ENCODE measurements at regions not wholly inside any gene's neighbourhood (a gene's known extent, or its start where the extent isn't known, plus 50 kb on each side); places are given as distances from the start of the nearest gene placed in this dataset.

DNA sequence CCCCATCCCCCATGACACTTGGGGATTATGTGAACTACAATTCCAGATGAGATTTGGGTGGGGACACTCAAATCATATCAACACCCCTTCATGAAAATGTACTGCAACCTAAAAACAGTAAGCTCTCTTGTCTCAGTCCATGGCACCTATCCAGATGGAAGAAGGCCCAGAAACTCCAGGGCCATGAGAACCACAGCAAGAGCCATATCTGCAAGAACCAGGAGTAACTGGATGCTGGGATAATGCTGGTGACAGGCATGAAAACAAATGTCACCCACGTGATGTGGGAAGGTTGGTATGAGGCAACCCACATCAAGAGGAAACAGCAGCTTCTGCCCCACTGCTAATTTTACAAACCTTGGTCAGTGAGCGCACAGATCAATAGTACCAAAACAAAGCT, 400.1 kb upstream of the ERCC4 start:
- peaks cover 9 to 10% of the 10 kb centered on the region in 2 experiments; a peak in 4 of 5 replicates for H3K9me3 Mint-ChIP-seq
- WGBS (ENCODE audit: extremely low coverage, insufficient read length, low lambda C conversion rate) = no CpG with 5 or more reads among the region's 2 CpGs

More for the DNA sequence above, 400.1 kb upstream of the ERCC4 start:
- H2AFZ ChIP-seq (ENCODE audit: low read length) = no peak overlapping the region
- DNase-seq = no peak
- no peak overlapping the region for H2BK12ac ChIP-seq (ENCODE audit: insufficient read length, low read depth, low read length)
- TF ChIP-seq, protein P1, sequence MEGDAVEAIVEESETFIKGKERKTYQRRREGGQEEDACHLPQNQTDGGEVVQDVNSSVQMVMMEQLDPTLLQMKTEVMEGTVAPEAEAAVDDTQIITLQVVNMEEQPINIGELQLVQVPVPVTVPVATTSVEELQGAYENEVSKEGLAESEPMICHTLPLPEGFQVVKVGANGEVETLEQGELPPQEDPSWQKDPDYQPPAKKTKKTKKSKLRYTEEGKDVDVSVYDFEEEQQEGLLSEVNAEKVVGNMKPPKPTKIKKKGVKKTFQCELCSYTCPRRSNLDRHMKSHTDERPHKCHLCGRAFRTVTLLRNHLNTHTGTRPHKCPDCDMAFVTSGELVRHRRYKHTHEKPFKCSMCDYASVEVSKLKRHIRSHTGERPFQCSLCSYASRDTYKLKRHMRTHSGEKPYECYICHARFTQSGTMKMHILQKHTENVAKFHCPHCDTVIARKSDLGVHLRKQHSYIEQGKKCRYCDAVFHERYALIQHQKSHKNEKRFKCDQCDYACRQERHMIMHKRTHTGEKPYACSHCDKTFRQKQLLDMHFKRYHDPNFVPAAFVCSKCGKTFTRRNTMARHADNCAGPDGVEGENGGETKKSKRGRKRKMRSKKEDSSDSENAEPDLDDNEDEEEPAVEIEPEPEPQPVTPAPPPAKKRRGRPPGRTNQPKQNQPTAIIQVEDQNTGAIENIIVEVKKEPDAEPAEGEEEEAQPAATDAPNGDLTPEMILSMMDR (conservative IDR thresholded peaks at IDR 0.05) = no peak
- no peak overlapping the region for H4K8ac ChIP-seq (replicated peaks; ENCODE audit: insufficient read length, low read depth, low read length)
- no peaks in the 10 kb centered on the region for H4K20me1 ChIP-seq (ENCODE audit: control insufficient read depth, insufficient read depth, insufficient read length)
- H3K9me3 ChIP-seq (ENCODE audit: control insufficient read depth, low read depth, low read length) = no peaks in the 10 kb centered on the region
- no peak overlapping the region for H3K4ac ChIP-seq (ENCODE audit: low read depth, low read length)
- peaks cover 36 to 41% of the 10 kb centered on the region in 2 experiments for H3K4me1 Mint-ChIP-seq
- H3T11ph ChIP-seq (ENCODE audit: low read length) = no peak overlapping the region
- H2BK5ac ChIP-seq (ENCODE audit: insufficient read length, low read length) = no peak overlapping the region
- H3K23me2 ChIP-seq (ENCODE audit: insufficient read length, low read depth, low read length, poor library complexity, severe bottlenecking) = no peaks in the 10 kb centered on the region
- H3K4me2 ChIP-seq (ENCODE audit: insufficient read depth, insufficient read length, low read length) = no peak overlapping the region
- no peak overlapping the region for H3K27ac ChIP-seq (ENCODE audit: insufficient read length, low read depth, low read length)
- H4K5ac ChIP-seq (ENCODE audit: insufficient read length, low read depth, low read length) = no peak overlapping the region
- H3K27me3 Mint-ChIP-seq (ENCODE audit: low read depth) = no peaks in the 10 kb centered on the region
- no peak overlapping the region for H2AK5ac ChIP-seq (ENCODE audit: insufficient read length, low read length)
- H3K4me1 ChIP-seq (ENCODE audit: insufficient read depth, low read length) = peaks cover 7% of the 10 kb centered on the region; the same call in 1 of the 2 replicates
- no peaks in the 10 kb centered on the region for H3K27me3 ChIP-seq (ENCODE audit: insufficient read depth, low read length)
- H3K9ac ChIP-seq (ENCODE audit: extremely low read depth, insufficient read length, low read length) = no peak overlapping the region
- no peak overlapping the region for H2BK15ac ChIP-seq (ENCODE audit: low read depth, low read length)
- no peak overlapping the region for H2BK120ac ChIP-seq (ENCODE audit: low read depth, low read length, poor library complexity, severe bottlenecking)
- H3K27ac Mint-ChIP-seq = peak overlapping the region in 1 of 3 experiments; percentile 23; a peak in 1 of 7 replicates
- no peaks in the 10 kb centered on the region for H3K79me2 ChIP-seq (ENCODE audit: insufficient read depth, low read length)
- H3K23ac ChIP-seq (ENCODE audit: insufficient read length, low read depth, low read length) = no peak overlapping the region
- H2BK20ac ChIP-seq (ENCODE audit: low read depth, low read length, poor library complexity, severe bottlenecking) = no peak overlapping the region
- no peak overlapping the region for H3K14ac ChIP-seq (ENCODE audit: insufficient read depth, low read length)
- no peak overlapping the region for H3K56ac ChIP-seq (ENCODE audit: insufficient read length, low read depth, low read length)
- peaks cover 7 to 19% (median 9%) of the 10 kb centered on the region in 3 experiments; a peak in 6 of 7 replicates for H3K36me3 Mint-ChIP-seq (ENCODE audit: insufficient read depth in 1 of 3, low read depth in 3 of 3)
- H3K4me3 Mint-ChIP-seq = no peak overlapping the region; a peak in 1 of 5 replicates
- no peaks in the 10 kb centered on the region for H3K79me1 ChIP-seq (ENCODE audit: insufficient read depth, low read depth, low read length, poor library complexity, severe bottlenecking)
- H3K18ac ChIP-seq (ENCODE audit: insufficient read length, low read depth, low read length) = no peak overlapping the region
- H4K91ac ChIP-seq (ENCODE audit: insufficient read length, low read depth, low read length) = no peak overlapping the region
